ENCODE measurements at regions not wholly inside any gene's neighbourhood (a gene's known extent, or its start where the extent isn't known, plus 50 kb on each side); places are given as distances from the start of the nearest gene placed in this dataset.

- TF ChIP-seq, protein P1, sequence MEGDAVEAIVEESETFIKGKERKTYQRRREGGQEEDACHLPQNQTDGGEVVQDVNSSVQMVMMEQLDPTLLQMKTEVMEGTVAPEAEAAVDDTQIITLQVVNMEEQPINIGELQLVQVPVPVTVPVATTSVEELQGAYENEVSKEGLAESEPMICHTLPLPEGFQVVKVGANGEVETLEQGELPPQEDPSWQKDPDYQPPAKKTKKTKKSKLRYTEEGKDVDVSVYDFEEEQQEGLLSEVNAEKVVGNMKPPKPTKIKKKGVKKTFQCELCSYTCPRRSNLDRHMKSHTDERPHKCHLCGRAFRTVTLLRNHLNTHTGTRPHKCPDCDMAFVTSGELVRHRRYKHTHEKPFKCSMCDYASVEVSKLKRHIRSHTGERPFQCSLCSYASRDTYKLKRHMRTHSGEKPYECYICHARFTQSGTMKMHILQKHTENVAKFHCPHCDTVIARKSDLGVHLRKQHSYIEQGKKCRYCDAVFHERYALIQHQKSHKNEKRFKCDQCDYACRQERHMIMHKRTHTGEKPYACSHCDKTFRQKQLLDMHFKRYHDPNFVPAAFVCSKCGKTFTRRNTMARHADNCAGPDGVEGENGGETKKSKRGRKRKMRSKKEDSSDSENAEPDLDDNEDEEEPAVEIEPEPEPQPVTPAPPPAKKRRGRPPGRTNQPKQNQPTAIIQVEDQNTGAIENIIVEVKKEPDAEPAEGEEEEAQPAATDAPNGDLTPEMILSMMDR (optimal IDR thresholded peaks at IDR 0.05 in 1 of 3, IDR thresholded peaks at IDR 0.05 in 1 of 3, conservative IDR thresholded peaks at IDR 0.05 in 1 of 3; ENCODE audit: extremely low read depth in 1 of 3, insufficient read depth in 2 of 3, low read length in 3 of 3) = no peak
- no peak for TF ChIP-seq EZH2 (IDR thresholded peaks at IDR 0.05; ENCODE audit: low read length)
- Histone ChIP-seq H3K36me3 (ENCODE audit: control insufficient read depth in 2 of 2, extremely low read depth in 1 of 2, insufficient read depth in 2 of 2, low read length in 2 of 2) (no peaks in the 10 kb centered on the region), H4K20me1 (ENCODE audit: control insufficient read depth, extremely low read depth, insufficient read depth, low read length) (no peaks in the 10 kb centered on the region), H3K4me3 (ENCODE audit: control insufficient read depth in 2 of 3, extremely low read depth in 1 of 3, insufficient read depth in 2 of 3, low read depth in 1 of 3, low read length in 3 of 3) (no peak overlapping the region), H3K9ac (ENCODE audit: control insufficient read depth, extremely low read depth, insufficient read depth, low read length) (no peak overlapping the region), H3K27ac (ENCODE audit: control insufficient read depth, insufficient read depth, low read length) (no peak overlapping the region), H3K79me2 (ENCODE audit: control insufficient read depth, insufficient read depth, low read length) (no peaks in the 10 kb centered on the region), H3K4me2 (ENCODE audit: control insufficient read depth, extremely low read depth, insufficient read depth, low read depth, low read length) (no peak overlapping the region), H2AFZ (ENCODE audit: control insufficient read depth, low read length) (no peak overlapping the region), H3K27me3 (ENCODE audit: control insufficient read depth, extremely low read depth, insufficient read depth, low read length) (peaks cover 13% of the 10 kb centered on the region), H3K9me3 (ENCODE audit: control insufficient read depth, low read depth, low read length) (no peaks in the 10 kb centered on the region), H3K4me1 (ENCODE audit: control insufficient read depth, extremely low read depth, insufficient read depth, low read length) (no peaks in the 10 kb centered on the region), H3K9me1 (ENCODE audit: control insufficient read depth, extremely low read depth, insufficient read depth, low read length) (no peaks in the 10 kb centered on the region)
- FAIRE-seq = no peak
- DNase-seq (ENCODE audit: low read depth, low spot score) = no peak
- dilution Hi-C loops (cut with MboI; ENCODE audit: extremely low pct_ligation_motif_present, low sequenced_read_pairs) = no loop called here
These were observed 98.0 kb downstream of the TEX36 start for GRCh38 chr10:125584954-125585353.

- H3K4me2 ChIP-seq (ENCODE audit: control insufficient read depth, extremely low read depth, insufficient read depth, low read depth, low read length) = no peak overlapping the region
- no peak overlapping the region for H2AFZ ChIP-seq (ENCODE audit: control insufficient read depth, low read length)
- H3K9me3 ChIP-seq (ENCODE audit: control insufficient read depth, low read depth, low read length) = no peaks in the 10 kb centered on the region
- H4K20me1 ChIP-seq (ENCODE audit: control insufficient read depth, extremely low read depth, insufficient read depth, low read length) = no peaks in the 10 kb centered on the region
- no peaks in the 10 kb centered on the region for H3K36me3 ChIP-seq (ENCODE audit: control insufficient read depth in 2 of 2, extremely low read depth in 1 of 2, insufficient read depth in 2 of 2, low read length in 2 of 2)
- no peak for FAIRE-seq
- no peaks in the 10 kb centered on the region for H3K9me1 ChIP-seq (ENCODE audit: control insufficient read depth, extremely low read depth, insufficient read depth, low read length)
- dilution Hi-C loops (cut with MboI; ENCODE audit: extremely low pct_ligation_motif_present, low sequenced_read_pairs) = no loop called here
- TF ChIP-seq, protein P1 (optimal IDR thresholded peaks at IDR 0.05 in 1 of 3, IDR thresholded peaks at IDR 0.05 in 1 of 3, conservative IDR thresholded peaks at IDR 0.05 in 1 of 3; ENCODE audit: extremely low read depth in 1 of 3, insufficient read depth in 2 of 3, low read length in 3 of 3) = no peak
- no peak for TF ChIP-seq EZH2 (IDR thresholded peaks at IDR 0.05; ENCODE audit: low read length)
- no peak overlapping the region for H3K27ac ChIP-seq (ENCODE audit: control insufficient read depth, insufficient read depth, low read length)
- H3K4me1 ChIP-seq (ENCODE audit: control insufficient read depth, extremely low read depth, insufficient read depth, low read length) = no peaks in the 10 kb centered on the region
- H3K27me3 ChIP-seq (ENCODE audit: control insufficient read depth, extremely low read depth, insufficient read depth, low read length) = peaks cover 9% of the 10 kb centered on the region
- DNase-seq (ENCODE audit: low read depth, low spot score) = no peak
- no peaks in the 10 kb centered on the region for H3K79me2 ChIP-seq (ENCODE audit: control insufficient read depth, insufficient read depth, low read length)
- H3K9ac ChIP-seq (ENCODE audit: control insufficient read depth, extremely low read depth, insufficient read depth, low read length) = no peak overlapping the region
- no peak overlapping the region for H3K4me3 ChIP-seq (ENCODE audit: control insufficient read depth in 2 of 3, extremely low read depth in 1 of 3, insufficient read depth in 2 of 3, low read depth in 1 of 3, low read length in 3 of 3)
These were observed 104.2 kb downstream of the TEX36 start for GRCh38 chr10:125578658-125579315.

Measured in keratinocyte (primary cell).